Activated CD4-positive, alpha-beta T cell treated with anti-CD3 and anti-CD28 coated beads, Interleukin-2, amount 50 U/mL, for 24 hours (primary cell): ENCODE measurements at regions not wholly inside any gene's neighbourhood (a gene's known extent, or its start where the extent isn't known, plus 50 kb on each side); places are given as distances from the start of the nearest gene placed in this dataset.

Experiments used
- DNase-seq, 2 donors: peaks; one replicate each; pipeline ENCODE4 v3.0.0-alpha.2; 2020; ENCODE audit warnings: low read depth in 1 of 2, low spot score in 1 of 2

DNA sequence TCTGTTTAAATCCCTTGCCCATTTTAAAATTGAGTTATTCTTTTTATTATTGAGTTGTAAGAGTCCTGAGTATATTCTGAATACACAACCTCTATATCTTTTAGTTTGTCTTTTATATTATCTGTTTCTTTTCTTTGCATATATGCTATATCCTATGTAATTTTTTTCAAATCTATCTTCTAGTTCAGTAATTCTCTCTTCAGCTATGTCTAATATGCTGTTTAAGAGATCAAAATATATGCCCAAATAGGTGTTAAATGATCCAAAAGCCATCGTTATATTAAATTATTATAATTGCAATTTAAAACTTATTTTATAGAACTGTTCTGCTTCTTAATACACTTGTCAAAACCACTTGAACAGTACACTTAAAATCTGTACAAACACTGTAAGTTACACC is 107.4 kb upstream of the TSPAN5 start:
- DNase-seq: no peak

GRCh38 chr4:98758182-98758581 is 99.8 kb upstream of the TSPAN5 start:
- no peak for DNase-seq

GRCh38 chr4:98754736-98755135 is 96.3 kb upstream of the TSPAN5 start:
- no peak for DNase-seq

GRCh38 chr4:98749206-98749605 is 90.8 kb upstream of the TSPAN5 start:
- DNase-seq: no peak

GRCh38 chr4:98748609-98749008 is 90.2 kb upstream of the TSPAN5 start:
- DNase-seq: no peak

GRCh38 chr4:98747393-98748091 is 89.1 kb upstream of the TSPAN5 start:
- DNase-seq: no peak

DNA sequence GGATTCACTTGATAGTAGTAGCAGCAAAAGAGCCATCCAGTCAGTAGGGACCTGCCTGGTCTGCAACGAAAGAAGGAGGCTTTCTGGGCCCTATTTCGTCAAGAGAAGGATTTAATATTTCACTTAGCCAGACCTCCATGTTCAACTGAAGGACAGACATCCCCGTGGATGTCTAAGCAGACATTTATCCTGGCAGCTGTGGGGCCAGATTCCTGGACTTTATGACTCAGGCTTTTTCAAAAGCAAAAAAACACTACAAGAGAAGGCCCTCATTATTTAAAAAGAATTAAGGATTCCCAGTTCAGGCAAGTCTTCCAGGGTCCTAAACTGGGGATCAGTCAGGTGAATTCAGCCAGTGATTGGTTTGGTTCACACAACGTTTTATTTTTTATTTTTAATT is 88.5 kb upstream of the TSPAN5 start:
- no peak for DNase-seq

DNA sequence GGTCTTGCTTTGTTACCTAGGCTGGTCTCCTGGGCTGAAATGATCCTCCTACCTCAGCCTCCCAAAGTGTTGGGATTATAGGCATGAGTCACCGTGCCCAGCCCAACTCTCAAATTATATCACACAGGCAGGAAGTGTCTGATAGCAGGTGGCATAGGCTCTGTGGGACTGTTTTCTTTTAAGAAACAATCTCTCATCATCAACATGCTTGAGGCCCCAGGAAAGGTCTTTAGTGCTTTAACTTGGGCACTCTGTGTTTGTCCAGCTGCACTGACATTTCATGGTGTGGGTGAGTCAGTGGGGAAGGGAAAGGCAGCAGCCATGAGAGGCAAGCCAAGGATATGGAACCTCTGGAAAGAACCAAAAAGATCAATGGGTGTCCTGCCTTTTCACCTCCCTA is 88.1 kb upstream of the TSPAN5 start:
- DNase-seq: no peak

DNA sequence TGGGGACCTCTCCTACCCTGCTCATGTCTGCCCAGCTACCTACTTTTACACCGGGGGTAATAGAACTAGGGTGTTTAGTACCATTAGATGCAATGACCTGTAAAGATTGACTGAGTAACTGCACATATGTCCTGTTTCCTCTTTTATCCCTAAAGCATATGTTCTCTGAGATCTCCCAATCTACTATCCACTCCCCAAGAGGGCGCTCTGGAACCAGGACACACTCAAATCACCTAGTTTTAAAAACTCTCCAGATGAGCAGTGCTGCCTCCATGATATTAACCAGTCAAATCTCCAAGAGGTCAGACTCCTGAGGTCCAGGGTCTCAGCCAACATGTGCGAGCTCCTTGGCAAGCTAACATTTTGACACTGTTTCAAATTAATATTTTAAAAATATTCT is 87.0 kb upstream of the TSPAN5 start:
- DNase-seq: no peak

DNA sequence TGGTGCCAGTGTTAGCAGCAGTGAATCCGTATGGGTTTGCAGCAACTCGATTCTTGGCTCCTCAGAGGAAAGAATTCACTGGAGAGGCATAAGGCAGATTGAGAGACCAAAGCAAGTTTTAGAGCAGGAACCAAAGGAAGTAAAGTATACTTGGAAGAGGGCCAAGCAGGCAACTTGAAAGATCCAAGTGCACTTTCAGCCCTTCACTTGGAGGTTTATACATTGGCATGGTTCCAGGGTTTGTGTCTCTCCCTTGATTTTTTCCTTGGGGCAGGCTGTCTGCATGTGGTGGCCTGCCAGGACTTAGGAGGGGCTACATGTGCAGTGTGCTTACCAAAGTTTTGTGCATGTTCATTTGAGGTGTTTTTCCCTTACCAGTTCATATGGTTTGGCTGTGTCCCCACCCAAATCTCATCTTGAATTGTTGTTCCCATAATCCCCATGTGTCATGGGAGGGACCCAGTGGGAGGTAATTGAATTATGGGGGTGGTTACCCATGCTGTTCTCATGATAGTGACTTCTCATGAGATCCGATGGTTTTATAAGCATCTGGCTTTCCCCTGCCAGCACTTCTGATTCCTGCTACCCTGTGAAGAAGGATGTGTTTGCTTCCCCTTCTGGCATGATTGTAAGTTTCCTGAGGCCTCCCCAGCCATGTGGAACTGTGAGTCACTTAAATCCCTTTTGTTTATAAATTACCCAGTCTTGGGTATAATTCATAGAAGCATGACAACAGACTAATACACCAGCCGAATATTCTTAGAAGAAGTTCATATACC is 86.2 kb upstream of the TSPAN5 start:
- DNase-seq: no peak

- DNase-seq: no peak
Observed at GRCh38 chr4:98741952-98742351, 83.5 kb upstream of the TSPAN5 start.

DNA sequence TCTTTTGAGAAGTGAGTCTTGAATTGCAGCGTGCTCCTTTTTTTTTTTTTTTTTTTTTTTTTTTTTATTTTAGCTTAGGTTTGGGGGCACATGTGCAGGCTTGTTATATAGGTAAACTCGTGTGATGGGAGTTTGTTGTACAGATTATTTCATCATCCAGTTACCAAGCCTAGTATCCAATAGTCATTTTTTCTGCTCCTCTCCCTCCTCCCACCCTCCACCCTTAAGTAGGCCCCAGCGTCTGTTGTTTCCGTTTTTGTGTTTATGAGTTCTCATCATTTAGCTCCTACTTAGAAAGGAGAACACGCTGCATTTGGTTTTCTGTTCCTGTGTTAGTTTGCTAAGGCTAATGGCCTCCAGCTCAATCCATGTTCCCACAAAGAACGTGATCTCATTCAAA is 81.3 kb upstream of the TSPAN5 start:
- DNase-seq: no peak

GRCh38 chr4:98733601-98734000 is 75.2 kb upstream of the TSPAN5 start:
- DNase-seq: no peak

GRCh38 chr4:98728871-98729270 is 70.5 kb upstream of the TSPAN5 start:
- no peak for DNase-seq

GRCh38 chr4:98728433-98728832 is 70.0 kb upstream of the TSPAN5 start:
- no peak for DNase-seq

DNA sequence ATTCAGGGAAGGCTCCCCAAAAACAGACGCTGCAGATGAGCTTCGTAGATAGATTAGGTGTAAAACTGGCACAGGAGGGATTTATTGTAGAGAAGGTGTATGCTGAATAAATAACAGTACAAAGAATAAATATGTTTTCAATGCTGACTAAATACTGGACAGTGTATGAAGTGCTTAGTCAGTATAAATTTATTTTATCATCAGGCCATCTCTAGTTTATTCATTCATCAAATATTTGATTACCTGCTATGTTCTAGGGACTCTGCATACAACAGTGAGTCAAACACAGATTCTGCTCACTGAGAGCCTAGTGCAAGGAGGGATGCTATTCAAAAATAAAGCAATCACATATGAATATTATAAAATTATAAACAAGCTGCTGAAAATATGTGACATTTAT is 63.6 kb upstream of the TSPAN5 start:
- DNase-seq: no peak

- no peak for DNase-seq
Observed at GRCh38 chr4:98720871-98721480, 62.6 kb upstream of the TSPAN5 start.

DNA sequence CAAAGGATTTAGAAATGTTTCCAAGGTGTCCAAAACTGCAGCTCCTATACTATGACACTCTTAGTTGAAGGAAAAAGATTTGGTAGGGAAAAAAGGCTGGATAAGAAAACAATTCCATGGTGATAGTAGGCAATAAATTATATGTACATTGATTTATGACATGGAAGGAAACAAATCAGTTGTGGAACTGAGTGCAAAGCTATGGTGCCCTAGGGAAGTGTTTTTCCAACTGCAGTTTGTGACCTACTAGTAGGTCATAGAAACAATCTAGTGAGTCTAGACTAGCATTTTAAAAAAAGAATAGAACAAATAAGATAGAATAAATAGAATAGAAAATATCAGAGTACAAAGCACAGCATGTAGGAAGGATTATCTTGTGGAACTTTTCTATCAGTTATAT is 58.4 kb upstream of the TSPAN5 start:
- DNase-seq: no peak

- no peak for DNase-seq
Observed at GRCh38 chr4:98712607-98713006, 54.2 kb upstream of the TSPAN5 start.

- no peak for DNase-seq
Observed at GRCh38 chr4:98711526-98711925, 53.1 kb upstream of the TSPAN5 start.

GRCh38 chr4:98710831-98711230 is 52.4 kb upstream of the TSPAN5 start:
- no peak for DNase-seq
